Endothelial cell of umbilical vein (primary cell): ENCODE measurements at regions not wholly inside any gene's neighbourhood (a gene's known extent, or its start where the extent isn't known, plus 50 kb on each side); places are given as distances from the start of the nearest gene placed in this dataset.

Experiments used
- BruUV-seq: library from RNA; stranded (reverse); fragments of 400-500 nt; replicated peaks from 2 replicates; lab custom pipeline; 2021; lab: Mats Ljungman, UMichigan
- CTCF ChIA-PET: fragments of 300-600, 350-600 bp; sonication (Branson Sonifier 250); formaldehyde crosslinking; loops from one replicate; lab custom pipeline; 2021; ENCODE audit warnings: antibody characterized with exemption, inconsistent platforms; lab: Charles Lee
- POLR2A ChIA-PET: fragments of 300-600, 350-600 bp; sonication (Branson Sonifier 250); formaldehyde crosslinking; loops from one replicate; lab custom pipeline; 2021; ENCODE audit warnings: antibody characterized with exemption, inconsistent platforms; lab: Charles Lee
- DNase-seq: peaks from one replicate; pipeline ENCODE4 v3.0.0-alpha.2; 2011; ENCODE audit warnings: low read depth, low spot score
- FAIRE-seq: peaks from 2 replicates; lab custom pipeline; 2011; peaks lifted over from hg19 to GRCh38; lab: Jason Lieb, UNC
- H2AFZ ChIP-seq: 2 replicates; pipeline ENCODE4 v1.6.0; 2012; ENCODE audit warnings: low read depth, low read length, control low read depth, inconsistent platforms
- H3K27ac ChIP-seq: 2 replicates; pipeline ENCODE4 v1.5.1; 2011; ENCODE audit warnings: low read depth, mild to moderate bottlenecking, control low read depth, low read length, moderate library complexity; ENCODE audit not compliant: insufficient read depth
- H3K27me3 ChIP-seq, 2 experiments: 2 replicates each; pipeline versions ENCODE4 v1.6.0 to v1.6.1; 2011; ENCODE audit warnings: low read length in 2 of 2, mixed read lengths in 1 of 2; ENCODE audit not compliant: control insufficient read depth in 2 of 2, insufficient read depth in 2 of 2
- H3K36me3 ChIP-seq, 2 experiments: 2 replicates in 1 of 2; 3 replicates in 1 of 2; pipeline ENCODE4 v1.5.1; 2011; ENCODE audit warnings: low read length in 2 of 2, mild to moderate bottlenecking in 1 of 2, moderate library complexity in 1 of 2; ENCODE audit not compliant: control insufficient read depth in 2 of 2, insufficient read depth in 2 of 2; ENCODE audit errors: extremely low read depth in 1 of 2
- H3K4me1 ChIP-seq: 3 replicates; pipeline ENCODE4 v1.5.1; 2011; ENCODE audit warnings: mild to moderate bottlenecking, low read length; ENCODE audit not compliant: control insufficient read depth, insufficient read depth; ENCODE audit errors: extremely low read depth
- H3K4me2 ChIP-seq: 2 replicates; pipeline ENCODE4 v1.6.1; 2011; ENCODE audit warnings: low read length, control low read depth, mixed read lengths; ENCODE audit not compliant: insufficient read depth
- H3K4me3 ChIP-seq, 3 experiments: fragments of 200-600 bp in 1 of 3; sonication (generic), shearing (Covaris generic) in 1 of 3; replicated peaks in 1 of 3; 2 replicates each; pipeline ENCODE4 v1.5.1; 2011 to 2016; ENCODE audit warnings: control low read depth in 3 of 3, low read length in 3 of 3, mild to moderate bottlenecking in 2 of 3, inconsistent platforms in 1 of 3, low read depth in 1 of 3, moderate library complexity in 1 of 3; ENCODE audit not compliant: insufficient read depth in 1 of 3
- H3K79me2 ChIP-seq: 2 replicates; pipeline ENCODE4 v1.6.0; 2012; ENCODE audit warnings: low read length, inconsistent platforms; ENCODE audit not compliant: control insufficient read depth, insufficient read depth
- H3K9ac ChIP-seq: replicated peaks from 2 replicates; pipeline ENCODE3; 2011; ENCODE audit warnings: low read length, control low read depth; ENCODE audit not compliant: insufficient read depth; ENCODE audit errors: extremely low read depth
- H3K9me1 ChIP-seq: replicated peaks from 3 replicates; pipeline ENCODE4 v1.6.0; 2011; ENCODE audit warnings: mild to moderate bottlenecking, low read length; ENCODE audit not compliant: control insufficient read depth, insufficient read depth; ENCODE audit errors: extremely low read depth
- H3K9me3 ChIP-seq: replicated peaks from 2 replicates; pipeline ENCODE4 v1.5.1; 2012; ENCODE audit warnings: low read length, inconsistent platforms; ENCODE audit not compliant: control insufficient read depth, insufficient read depth
- H4K20me1 ChIP-seq: replicated peaks from 2 replicates; pipeline ENCODE3; 2011; ENCODE audit warnings: mild to moderate bottlenecking, low read length; ENCODE audit not compliant: control insufficient read depth, insufficient read depth; ENCODE audit errors: extremely low read depth
- CTCF ChIP-seq, 2 donors: IDR thresholded peaks; 1 replicate in 1 of 2; 2 replicates in 1 of 2; pipeline ENCODE4 v1.5.1; 2011; ENCODE audit warnings: low read length in 2 of 2, mild to moderate bottlenecking in 2 of 2, moderate library complexity in 2 of 2, control low read depth in 1 of 2, inconsistent platforms in 1 of 2, low read depth in 1 of 2; ENCODE audit not compliant: insufficient read depth in 1 of 2; ENCODE audit errors: extremely low read depth in 1 of 2
- POLR2A ChIP-seq: IDR thresholded peaks from 2 replicates; pipeline ENCODE4 v1.6.1; 2012; ENCODE audit warnings: low read depth, mild to moderate bottlenecking, control low read depth, low read length
- POLR2AphosphoS5 ChIP-seq: IDR thresholded peaks from 2 replicates; pipeline ENCODE4 v1.6.1; 2012; ENCODE audit warnings: low read depth, mild to moderate bottlenecking, control low read depth, low read length, moderate library complexity; ENCODE audit not compliant: insufficient read depth
- dilution Hi-C: fragments of 300-500 bp; cut with MboI; formaldehyde crosslinking; loops from one replicate; pipeline ENCODE4 v1.15.0; 2019; ENCODE audit warnings: low sequenced_read_pairs; ENCODE audit not compliant: extremely low pct_ligation_motif_present
- intact Hi-C: fragments of 100-400 bp; cut with micrococcal nuclease; formaldehyde crosslinking; loops from one replicate; pipeline ENCODE4 v1.10.0; 2022
- TF ChIP-seq, protein P1 (sequence below): IDR thresholded peaks from 2 replicates; pipeline ENCODE4 v1.6.1; 2011; ENCODE audit not compliant: insufficient read depth, insufficient read length

GRCh38 chr6:5899216-5900045, 107.3 kb downstream of the NRN1 start:
- Histone ChIP-seq H3K27me3 (no peaks in the 10 kb centered on the region), H3K4me1 (no peaks in the 10 kb centered on the region), H2AFZ (no peak overlapping the region), H3K4me3 (no peak overlapping the region), H3K4me2 (no peak overlapping the region), H3K79me2 (no peaks in the 10 kb centered on the region), H3K9me3 (no peaks in the 10 kb centered on the region), H4K20me1 (no peaks in the 10 kb centered on the region), H3K9me1 (no peaks in the 10 kb centered on the region), H3K36me3 (no peaks in the 10 kb centered on the region), H3K27ac (no peak overlapping the region), H3K9ac (no peak overlapping the region)
- TF ChIP-seq, protein P1, sequence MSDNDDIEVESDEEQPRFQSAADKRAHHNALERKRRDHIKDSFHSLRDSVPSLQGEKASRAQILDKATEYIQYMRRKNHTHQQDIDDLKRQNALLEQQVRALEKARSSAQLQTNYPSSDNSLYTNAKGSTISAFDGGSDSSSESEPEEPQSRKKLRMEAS, result no peak
- no peak for TF ChIP-seq POLR2AphosphoS5
- no peak for TF ChIP-seq POLR2A
- BruUV-seq, result no TSS peak
- intact Hi-C loops (no loop called here), dilution Hi-C loops (no loop called here)
- POLR2A ChIA-PET, result no interaction called here
- no peak for DNase-seq
- CTCF ChIA-PET, result no interaction called here
- FAIRE-seq, result no peak

DNA sequence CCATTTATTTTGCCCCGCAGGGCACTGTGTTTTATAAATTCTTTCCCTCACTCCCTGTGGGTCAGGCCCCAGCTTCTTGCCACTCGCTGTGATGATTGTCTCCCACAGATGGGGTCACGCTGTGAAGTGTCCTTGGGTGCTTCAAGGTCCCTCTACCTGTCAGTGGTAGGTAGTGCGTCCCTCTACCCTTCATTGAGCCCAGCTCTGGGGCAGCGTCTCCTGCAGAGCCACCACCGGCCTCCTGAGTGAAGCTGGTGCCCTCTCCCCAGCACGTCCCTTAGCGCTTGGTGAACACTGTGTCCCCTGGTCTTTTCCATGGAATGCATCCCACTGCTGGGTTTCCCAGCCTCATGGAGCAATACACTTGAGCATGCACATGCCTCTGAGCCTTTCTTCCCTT, 108.2 kb downstream of the NRN1 start:
- ChIA-PET POLR2A (no interaction called here), CTCF (no interaction called here)
- TF ChIP-seq, protein P1, result no peak
- TF ChIP-seq CTCF (IDR thresholded peaks at IDR 0.05; ENCODE audit: extremely low read depth in 1 of 2, insufficient read depth in 1 of 2, low read depth in 1 of 2, low read length in 2 of 2) (no peak), POLR2A (no peak)
- DNase-seq, result no peak
- dilution Hi-C loops, result no loop called here
- Histone ChIP-seq H3K4me3 (no peak overlapping the region), H3K27me3 (no peaks in the 10 kb centered on the region), H3K27ac (no peak overlapping the region), H4K20me1 (no peaks in the 10 kb centered on the region), H2AFZ (no peak overlapping the region), H3K4me2 (no peak overlapping the region), H3K9me1 (no peaks in the 10 kb centered on the region), H3K36me3 (no peaks in the 10 kb centered on the region), H3K9ac (no peak overlapping the region), H3K4me1 (no peaks in the 10 kb centered on the region), H3K79me2 (no peaks in the 10 kb centered on the region), H3K9me3 (no peaks in the 10 kb centered on the region)
- FAIRE-seq, result no peak
- no TSS peak for BruUV-seq
- intact Hi-C loops, result no loop called here
